Suprapubic skin (tissue), 4 donors: ENCODE measurements at regions not wholly inside any gene's neighbourhood (a gene's known extent, or its start where the extent isn't known, plus 50 kb on each side); places are given as distances from the start of the nearest gene placed in this dataset.

ENCODE experiments used
- DNase-seq, 2 donors: peaks; one replicate each; pipeline ENCODE4 v3.0.0-alpha.2; 2019; ENCODE audit warnings: low spot score in 2 of 2
- H3K27ac ChIP-seq: fragments of 200-600 bp; sonication (generic); one replicate; pipeline ENCODE4 v1.5.1; 2019
- H3K27me3 ChIP-seq: fragments of 200-600 bp; sonication (generic); one replicate; pipeline ENCODE4 v1.5.1; 2019
- H3K36me3 ChIP-seq: fragments of 200-600 bp; sonication (generic); one replicate; pipeline ENCODE4 v1.5.1; 2019
- H3K4me1 ChIP-seq: fragments of 200-600 bp; sonication (generic); one replicate; pipeline ENCODE4 v1.5.1; 2019
- H3K4me3 ChIP-seq: fragments of 200-600 bp; sonication (generic); one replicate; pipeline ENCODE4 v1.5.1; 2019; ENCODE audit warnings: mild to moderate bottlenecking
- H3K9me3 ChIP-seq: fragments of 200-600 bp; sonication (generic); one replicate; pipeline ENCODE4 v1.5.1; 2019
- EP300 ChIP-seq: sonication (generic); formaldehyde crosslinking; IDR thresholded peaks from one replicate; pipeline ENCODE4 v1.6.1; 2017; ENCODE audit warnings: antibody characterized with exemption
- POLR2A ChIP-seq, 2 donors: fragments of 450-650 bp; IDR thresholded peaks; one replicate each; pipeline ENCODE4 v1.6.1; 2017; ENCODE audit warnings: antibody characterized with exemption in 2 of 2, mild to moderate bottlenecking in 2 of 2, moderate library complexity in 2 of 2
- POLR2AphosphoS5 ChIP-seq, 3 donors: sonication (generic); formaldehyde crosslinking; IDR thresholded peaks; one replicate each; pipeline ENCODE4 v1.6.1; 2017; ENCODE audit warnings: antibody characterized with exemption in 3 of 3
- WGBS: methylation state at CpG from one replicate; pipeline ENCODE4 v1.1.5; 2018; 5-methylcytosine and 5-hydroxymethylcytosine counted together
- TF ChIP-seq, protein P1 (sequence below), 2 donors: fragments of 200-600 bp in 1 of 2; fragments of 450-650 bp in 1 of 2; sonication (generic) in 1 of 2; IDR thresholded peaks; one replicate each; pipeline ENCODE4 v1.5.1; 2016 to 2019; ENCODE audit warnings: antibody characterized with exemption in 2 of 2, mild to moderate bottlenecking in 1 of 2, moderate library complexity in 1 of 2

DNA sequence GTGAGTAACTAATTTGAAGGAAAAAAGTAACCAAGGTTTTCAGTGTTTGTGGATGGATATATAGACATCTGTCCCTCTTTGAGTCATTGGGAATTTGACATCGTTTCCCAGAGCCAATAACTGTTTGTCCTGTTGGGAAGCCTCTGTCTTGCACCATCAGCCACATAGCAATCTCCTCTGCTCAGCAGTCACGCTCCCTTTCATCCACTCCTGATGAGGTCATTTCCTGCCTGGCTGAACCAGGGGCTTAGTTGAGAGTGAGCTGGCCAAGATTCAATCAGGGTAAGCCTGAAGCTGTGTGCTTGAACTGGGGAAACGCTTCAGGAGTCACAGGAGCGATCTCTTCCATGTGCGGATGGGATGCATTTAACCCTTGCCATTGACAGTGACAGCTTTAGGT, 121.5 kb upstream of the FOXQ1 start:
- no peaks in the 10 kb centered on the region for H3K27me3 ChIP-seq
- H3K4me3 ChIP-seq = no peak overlapping the region
- TF ChIP-seq, protein P1, sequence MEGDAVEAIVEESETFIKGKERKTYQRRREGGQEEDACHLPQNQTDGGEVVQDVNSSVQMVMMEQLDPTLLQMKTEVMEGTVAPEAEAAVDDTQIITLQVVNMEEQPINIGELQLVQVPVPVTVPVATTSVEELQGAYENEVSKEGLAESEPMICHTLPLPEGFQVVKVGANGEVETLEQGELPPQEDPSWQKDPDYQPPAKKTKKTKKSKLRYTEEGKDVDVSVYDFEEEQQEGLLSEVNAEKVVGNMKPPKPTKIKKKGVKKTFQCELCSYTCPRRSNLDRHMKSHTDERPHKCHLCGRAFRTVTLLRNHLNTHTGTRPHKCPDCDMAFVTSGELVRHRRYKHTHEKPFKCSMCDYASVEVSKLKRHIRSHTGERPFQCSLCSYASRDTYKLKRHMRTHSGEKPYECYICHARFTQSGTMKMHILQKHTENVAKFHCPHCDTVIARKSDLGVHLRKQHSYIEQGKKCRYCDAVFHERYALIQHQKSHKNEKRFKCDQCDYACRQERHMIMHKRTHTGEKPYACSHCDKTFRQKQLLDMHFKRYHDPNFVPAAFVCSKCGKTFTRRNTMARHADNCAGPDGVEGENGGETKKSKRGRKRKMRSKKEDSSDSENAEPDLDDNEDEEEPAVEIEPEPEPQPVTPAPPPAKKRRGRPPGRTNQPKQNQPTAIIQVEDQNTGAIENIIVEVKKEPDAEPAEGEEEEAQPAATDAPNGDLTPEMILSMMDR (IDR thresholded peaks at IDR 0.05) = no peak
- no peak for TF ChIP-seq POLR2A (IDR thresholded peaks at IDR 0.05)
- TF ChIP-seq EP300 = no peak
- TF ChIP-seq POLR2AphosphoS5 (IDR thresholded peaks at IDR 0.05) = no peak
- no peak for DNase-seq
- H3K4me1 ChIP-seq = peaks cover 5% of the 10 kb centered on the region
- H3K36me3 ChIP-seq = no peaks in the 10 kb centered on the region
- WGBS = 41% methylated on average over 5 of the region's 5 CpGs
- H3K9me3 ChIP-seq = no peaks in the 10 kb centered on the region
- no peak overlapping the region for H3K27ac ChIP-seq

DNA sequence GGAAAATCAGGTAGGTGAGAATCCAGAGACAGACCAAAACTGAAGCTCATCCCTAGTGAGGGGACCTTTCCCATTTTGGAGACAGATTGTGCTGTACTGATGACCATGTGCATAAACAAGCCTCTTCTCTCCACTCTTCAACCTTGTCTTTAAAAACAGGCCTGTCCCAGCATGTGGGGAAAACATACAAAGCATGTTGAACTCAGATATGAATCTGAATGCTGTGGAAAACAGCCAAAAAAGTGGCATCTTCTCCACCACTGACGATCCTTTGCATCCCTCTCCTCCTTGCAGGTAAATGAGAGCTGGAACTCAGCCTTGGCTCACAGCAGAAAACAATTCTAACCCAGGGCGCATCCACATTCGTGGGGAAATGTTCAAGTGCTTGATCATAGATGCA, 123.7 kb upstream of the FOXQ1 start:
- peaks cover 9% of the 10 kb centered on the region for H3K4me1 ChIP-seq
- no peaks in the 10 kb centered on the region for H3K9me3 ChIP-seq
- H3K36me3 ChIP-seq = no peaks in the 10 kb centered on the region
- H3K27me3 ChIP-seq = no peaks in the 10 kb centered on the region
- TF ChIP-seq POLR2A (IDR thresholded peaks at IDR 0.05) = no peak
- peak in 1 of 3 donors; percentile 23 for TF ChIP-seq POLR2AphosphoS5 (IDR thresholded peaks at IDR 0.05)
- no peak for TF ChIP-seq EP300
- peak overlapping the region; percentile 66 for H3K27ac ChIP-seq
- WGBS = 64% methylated on average over 3 of the region's 3 CpGs
- no peak overlapping the region for H3K4me3 ChIP-seq
- DNase-seq = no peak

DNA sequence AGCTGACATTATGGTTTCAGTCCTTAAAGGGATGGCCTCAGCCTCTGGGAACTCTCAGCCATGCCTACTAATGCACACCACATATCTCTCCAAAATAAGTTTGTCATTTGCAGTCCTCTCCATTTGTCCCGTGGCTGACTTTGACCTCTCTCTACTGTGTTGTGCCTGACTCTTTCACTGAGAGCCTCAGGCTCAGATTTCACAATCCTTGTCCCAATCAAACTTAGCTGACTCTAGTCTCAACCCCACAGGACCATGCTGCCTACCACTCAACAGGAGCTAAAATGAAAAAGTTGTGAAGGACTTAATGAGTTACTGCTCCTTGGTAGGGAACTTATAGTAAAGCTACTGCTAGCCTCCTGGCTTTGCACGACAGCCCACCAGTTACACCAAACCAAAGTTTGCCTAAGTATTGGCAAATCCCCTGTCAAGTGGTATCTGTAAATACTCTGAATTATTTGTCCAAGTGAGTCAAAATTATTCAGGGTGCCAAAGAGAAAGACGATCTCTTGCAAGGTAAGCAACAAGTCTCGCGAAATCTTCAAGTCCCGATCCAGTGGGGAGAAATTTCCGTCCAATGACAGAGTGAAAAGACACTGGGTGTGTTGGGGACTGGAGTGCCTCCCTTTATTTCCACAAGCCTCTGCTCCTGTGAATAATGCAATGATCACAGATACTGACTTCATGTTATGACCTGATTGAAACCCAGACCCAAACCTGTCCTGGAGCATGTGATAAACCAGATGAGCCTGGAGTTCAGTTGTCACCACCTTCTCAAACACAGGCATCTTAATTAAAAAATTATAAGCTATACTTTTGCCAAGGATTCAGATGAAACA, 124.4 kb upstream of the FOXQ1 start:
- no peak for DNase-seq
- Histone ChIP-seq H3K27ac (peak overlapping the region; percentile 66), H3K27me3 (no peaks in the 10 kb centered on the region), H3K36me3 (no peaks in the 10 kb centered on the region), H3K4me3 (no peak overlapping the region), H3K4me1 (peaks cover 15% of the 10 kb centered on the region), H3K9me3 (no peaks in the 10 kb centered on the region)
- TF ChIP-seq POLR2AphosphoS5 (IDR thresholded peaks at IDR 0.05) (no peak), EP300 (no peak), POLR2A (IDR thresholded peaks at IDR 0.05) (no peak)
- TF ChIP-seq, protein P1 (IDR thresholded peaks at IDR 0.05) = no peak
- WGBS = 60% methylated on average over 7 of the region's 7 CpGs

DNA sequence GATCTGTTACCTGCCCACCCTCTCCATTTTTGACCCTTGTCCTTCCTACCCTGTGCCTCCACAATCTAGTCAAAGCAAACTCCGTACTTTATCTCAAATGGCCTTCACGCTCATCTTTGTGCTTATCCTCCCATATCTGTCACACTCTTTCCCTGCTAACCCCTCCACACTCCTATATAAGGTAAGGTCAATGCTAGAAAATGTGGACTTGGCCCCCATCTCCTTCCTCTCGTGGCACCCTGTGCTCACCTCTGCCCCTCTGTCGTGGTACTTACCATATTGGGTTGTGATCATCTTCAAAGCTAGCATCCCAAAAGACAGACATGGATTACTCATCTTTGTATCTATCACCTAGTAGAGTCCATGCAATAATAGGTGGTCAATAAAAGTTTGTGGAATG, 127.6 kb upstream of the FOXQ1 start:
- TF ChIP-seq EP300 (no peak), POLR2A (IDR thresholded peaks at IDR 0.05) (no peak), POLR2AphosphoS5 (IDR thresholded peaks at IDR 0.05) (no peak)
- TF ChIP-seq, protein P1 (IDR thresholded peaks at IDR 0.05) = no peak
- Histone ChIP-seq H3K36me3 (no peaks in the 10 kb centered on the region), H3K27me3 (no peaks in the 10 kb centered on the region), H3K9me3 (no peaks in the 10 kb centered on the region), H3K4me3 (no peak overlapping the region), H3K4me1 (peaks cover 18% of the 10 kb centered on the region), H3K27ac (no peak overlapping the region)
- 89% methylated on average over 4 of the region's 4 CpGs for WGBS
- DNase-seq = no peak

DNA sequence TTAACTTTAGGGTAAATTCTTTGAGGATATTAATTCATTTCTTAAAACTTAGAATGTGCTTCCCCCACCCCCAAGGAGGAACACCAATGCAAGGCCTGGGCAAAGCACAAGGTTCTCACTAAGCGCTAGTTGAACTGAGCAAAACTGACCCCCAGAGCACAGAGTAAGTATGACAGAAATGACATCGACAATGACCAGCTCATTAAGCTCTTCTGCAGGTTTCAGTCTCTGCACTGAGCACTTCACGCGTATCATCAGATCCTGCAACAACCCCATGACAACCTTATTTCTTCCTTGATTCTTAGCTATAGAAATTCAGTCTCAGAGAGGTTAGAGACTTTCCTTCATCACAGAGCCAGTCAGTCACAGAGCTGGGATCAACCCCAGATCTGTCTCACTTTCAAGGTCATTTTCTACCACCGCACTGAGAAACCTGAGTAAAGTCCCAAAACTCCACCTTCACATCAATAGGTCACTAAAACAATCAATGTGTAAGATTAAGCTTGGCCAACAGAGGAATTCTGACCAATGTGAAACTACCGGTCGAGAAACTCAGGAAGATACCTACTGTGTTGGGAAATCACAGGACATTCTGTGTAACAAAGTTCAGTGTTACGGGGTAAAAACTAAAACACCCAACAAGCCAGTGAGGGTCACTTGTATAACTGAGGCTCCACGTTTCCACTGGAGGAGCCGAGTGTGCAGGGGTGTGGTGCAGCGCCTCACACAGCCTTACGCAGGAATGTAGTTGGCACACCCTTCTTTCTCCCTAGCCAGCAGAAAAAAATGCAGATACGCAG, 129.0 kb upstream of the FOXQ1 start:
- H3K27ac ChIP-seq = no peak overlapping the region
- WGBS = 56% methylated on average over 13 of the region's 13 CpGs
- DNase-seq = no peak

More for the DNA sequence above, 129.0 kb upstream of the FOXQ1 start:
- Histone ChIP-seq H3K36me3 (no peaks in the 10 kb centered on the region), H3K9me3 (no peaks in the 10 kb centered on the region), H3K4me1 (peaks cover 18% of the 10 kb centered on the region), H3K27me3 (no peaks in the 10 kb centered on the region), H3K4me3 (no peak overlapping the region)
- TF ChIP-seq, protein P1 (IDR thresholded peaks at IDR 0.05) = no peak
- TF ChIP-seq POLR2AphosphoS5 (IDR thresholded peaks at IDR 0.05) = no peak
- no peak for TF ChIP-seq EP300
- TF ChIP-seq POLR2A (IDR thresholded peaks at IDR 0.05) = no peak
